K562 (cell line): ENCODE measurements at regions not wholly inside any gene's neighbourhood (a gene's known extent, or its start where the extent isn't known, plus 50 kb on each side); places are given as distances from the start of the nearest gene placed in this dataset.

Source experiments
- ATAC-seq: fragments of 200-7000 bp; cut with Tn5 transposase; 3 replicates; pipeline ENCODE4 v1.9.1; 2020; ENCODE audit warnings: moderate library complexity
- BruUV-seq: library from RNA; stranded (reverse); fragments of 400-500 nt; replicated peaks from 2 replicates; lab custom pipeline; 2021; lab: Mats Ljungman, UMichigan
- CTCF ChIA-PET: fragments of 300-600 bp; formaldehyde crosslinking; extraction: SDS; loops from one replicate; lab custom pipeline; 2021; ENCODE audit warnings: low intra/inter-chr PET ratio; lab: Yijun Ruan, JAX
- POLR2A ChIA-PET: fragments of 300-600, 350-650 bp; sonication (Branson Sonifier 250); formaldehyde crosslinking; extraction: SDS; loops from one replicate; lab custom pipeline; 2021; ENCODE audit warnings: antibody characterized with exemption, inconsistent platforms; lab: Yijun Ruan, JAX
- DNase-seq, 4 experiments: peaks; one replicate each; pipeline versions ENCODE4 v3.0.0 to v3.0.0-alpha.2; 2011 to 2018; ENCODE audit warnings: low spot score in 3 of 4, mixed read lengths in 3 of 4; ENCODE audit errors: extremely low read depth in 1 of 4
- FAIRE-seq: peaks from 2 replicates; lab custom pipeline; 2011; peaks lifted over from hg19 to GRCh38; lab: Jason Lieb, UNC
- H2AFZ ChIP-seq: 2 replicates; pipeline ENCODE4 v1.6.0; 2011; ENCODE audit warnings: low read depth, low read length, control low read depth, inconsistent platforms
- H3K27ac ChIP-seq: fragments of 200-600 bp; 3 replicates; pipeline ENCODE4 v1.8.0; 2011; ENCODE audit warnings: low read depth, mild to moderate bottlenecking, control low read depth, inconsistent platforms, low read length, moderate library complexity, mixed read lengths; ENCODE audit errors: extremely low read depth
- H3K27me3 ChIP-seq, 2 experiments: fragments of 300-600 bp in 1 of 2; 2 replicates in 1 of 2; 3 replicates in 1 of 2; pipeline versions ENCODE4 v1.6.0 to v1.8.0; 2011; ENCODE audit warnings: inconsistent platforms in 2 of 2, low read length in 2 of 2, mild to moderate bottlenecking in 1 of 2, mixed read lengths in 1 of 2, moderate library complexity in 1 of 2; ENCODE audit not compliant: control insufficient read depth in 2 of 2, insufficient read depth in 2 of 2
- H3K36me3 ChIP-seq: fragments of 300-600 bp; 3 replicates; pipeline ENCODE4 v1.8.0; 2011; ENCODE audit warnings: mild to moderate bottlenecking, low read length, inconsistent platforms; ENCODE audit not compliant: control insufficient read depth, insufficient read depth
- H3K4me1 ChIP-seq, 2 experiments: fragments of 200-600 bp in 1 of 2; replicated peaks in 1 of 2; 2 replicates in 1 of 2; 3 replicates in 1 of 2; pipeline versions ENCODE4 v1.5.1 to v1.8.0; 2011; ENCODE audit warnings: inconsistent platforms in 2 of 2, low read length in 2 of 2, mild to moderate bottlenecking in 1 of 2, mixed read lengths in 1 of 2, moderate library complexity in 1 of 2; ENCODE audit not compliant: control insufficient read depth in 2 of 2, insufficient read depth in 2 of 2
- H3K4me2 ChIP-seq: 2 replicates; pipeline ENCODE4 v1.6.1; 2011; ENCODE audit warnings: low read length, control low read depth, inconsistent platforms, mixed read lengths; ENCODE audit not compliant: insufficient read depth
- H3K4me3 ChIP-seq: fragments of 200-600 bp; sonication (generic), shearing (Covaris generic); 2 replicates; pipeline ENCODE4 v1.5.1; 2016; ENCODE audit warnings: control low read depth, inconsistent platforms
- H3K79me2 ChIP-seq: fragments of 200-600 bp; 3 replicates; pipeline ENCODE4 v1.8.0; 2011; ENCODE audit warnings: low read length, inconsistent platforms; ENCODE audit not compliant: control insufficient read depth, insufficient read depth
- H3K9ac ChIP-seq, 2 experiments: 2 replicates each; pipeline versions ENCODE4 v1.6.0 to v1.6.1; 2011; ENCODE audit warnings: low read depth in 2 of 2, low read length in 2 of 2, control low read depth in 1 of 2, inconsistent platforms in 1 of 2, mild to moderate bottlenecking in 1 of 2, mixed read lengths in 1 of 2; ENCODE audit not compliant: insufficient read depth in 1 of 2
- H3K9me1 ChIP-seq: one replicate; pipeline ENCODE4 v1.6.0; 2011; ENCODE audit warnings: inconsistent platforms, mild to moderate bottlenecking, low read length, moderate library complexity; ENCODE audit not compliant: control insufficient read depth, insufficient read depth
- H3K9me3 ChIP-seq: replicated peaks from 2 replicates; pipeline ENCODE4 v1.5.1; 2011; ENCODE audit warnings: low read depth, low read length, inconsistent platforms; ENCODE audit not compliant: control insufficient read depth, insufficient read depth
- H4K20me1 ChIP-seq: replicated peaks from 2 replicates; pipeline ENCODE4 v1.6.1; 2011; ENCODE audit warnings: low read length, inconsistent platforms, mixed read lengths; ENCODE audit not compliant: control insufficient read depth, insufficient read depth
- ILK ChIP-seq: fragments of 450-650 bp; IDR thresholded peaks from 2 replicates; pipeline ENCODE4 v1.6.1; 2016; ENCODE audit warnings: missing genetic modification characterization, low read depth, mild to moderate bottlenecking, missing compliant biosample characterization, moderate library complexity, borderline replicate concordance
- MGA ChIP-seq: fragments of 450-650 bp; IDR thresholded peaks from 2 replicates; pipeline ENCODE4 v1.6.1; 2016; ENCODE audit warnings: mild to moderate bottlenecking, moderate library complexity
- RBM34 ChIP-seq: fragments of 200-400 bp; formaldehyde crosslinking; IDR thresholded peaks from 2 replicates; pipeline ENCODE4 v1.6.1; 2018; ENCODE audit warnings: low read length, borderline replicate concordance; ENCODE audit not compliant: insufficient read depth
- USF1 ChIP-seq: sonication (generic); formaldehyde crosslinking; IDR thresholded peaks from 2 replicates; pipeline ENCODE4 v1.9.0; 2022; ENCODE audit warnings: mild to moderate bottlenecking, missing genetic modification reagents
- WGBS: fragments of 100-300 bp; shearing (Covaris generic); methylation state at CpG from one replicate; pipeline ENCODE4 v1.1.6; 2016; ENCODE audit warnings: low coverage, mixed read lengths; ENCODE audit not compliant: insufficient coverage; ENCODE audit errors: missing lambda C conversion rate; 5-methylcytosine and 5-hydroxymethylcytosine counted together
- in situ Hi-C: fragments of 300-500 bp; cut with MboI; formaldehyde crosslinking; loops from 4 replicates; pipeline ENCODE4 v1.15.0; 2018; ENCODE audit warnings: inconsistent platforms, mixed read lengths
- intact Hi-C: fragments of 100-400 bp; cut with micrococcal nuclease; formaldehyde crosslinking; loops from 2 replicates; pipeline ENCODE4 v1.14.2; 2022
- TF ChIP-seq, protein P1 (sequence below): fragments of 450-650 bp; IDR thresholded peaks from 2 replicates; pipeline ENCODE4 v1.6.1; 2016; ENCODE audit warnings: mild to moderate bottlenecking
- TF ChIP-seq, protein P2 (sequence below): fragments of 450-650 bp; formaldehyde crosslinking; IDR thresholded peaks from 2 replicates; pipeline ENCODE4 v1.4.0; 2022; ENCODE audit warnings: missing genetic modification characterization

DNA sequence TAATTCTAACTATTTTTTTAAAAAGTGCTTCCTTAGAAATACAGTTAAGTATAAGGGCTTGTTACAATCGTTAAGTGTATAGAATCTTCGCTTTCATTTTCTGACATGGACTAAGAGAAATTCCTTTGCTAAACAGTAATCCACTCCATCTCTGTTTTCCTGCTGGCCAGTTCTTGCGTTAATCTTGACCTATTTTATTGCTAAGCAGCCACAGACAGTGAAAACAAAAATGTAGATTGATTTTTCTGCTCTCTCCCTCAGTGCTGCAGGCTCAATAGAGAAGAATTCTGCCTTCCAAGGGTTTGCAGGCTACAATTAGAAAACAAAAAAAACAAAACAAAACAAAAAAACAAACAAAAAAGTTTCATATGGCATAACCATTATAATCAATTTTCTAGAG is 310.4 kb upstream of the ADARB2 start:
- H3K4me2 ChIP-seq = no peak overlapping the region
- H3K9me1 ChIP-seq = no peaks in the 10 kb centered on the region
- ChIA-PET POLR2A (no interaction called here), CTCF (no interaction called here)
- ATAC-seq = no peak
- H3K27me3 ChIP-seq = peaks cover 0 to 4% of the 10 kb centered on the region in 2 experiments; a peak in 1 of 5 replicates
- H4K20me1 ChIP-seq = no peaks in the 10 kb centered on the region
- intact Hi-C loops = no loop called here
- no peak for FAIRE-seq
- no peak overlapping the region for H3K27ac ChIP-seq
- H2AFZ ChIP-seq = no peak overlapping the region
- no peak overlapping the region for H3K9ac ChIP-seq
- no peaks in the 10 kb centered on the region for H3K4me1 ChIP-seq
- no peaks in the 10 kb centered on the region for H3K36me3 ChIP-seq
- H3K4me3 ChIP-seq = no peak overlapping the region
- no TSS peak for BruUV-seq
- DNase-seq = no peak
- in situ Hi-C loops = no loop called here
- 3% methylated on average over 3 of the region's 3 CpGs for WGBS
- no peaks in the 10 kb centered on the region for H3K9me3 ChIP-seq
- no peaks in the 10 kb centered on the region for H3K79me2 ChIP-seq
- TF ChIP-seq RBM34 = no peak
- no peak for TF ChIP-seq USF1 (CRISPR knock-in tag)
- TF ChIP-seq, protein P1, sequence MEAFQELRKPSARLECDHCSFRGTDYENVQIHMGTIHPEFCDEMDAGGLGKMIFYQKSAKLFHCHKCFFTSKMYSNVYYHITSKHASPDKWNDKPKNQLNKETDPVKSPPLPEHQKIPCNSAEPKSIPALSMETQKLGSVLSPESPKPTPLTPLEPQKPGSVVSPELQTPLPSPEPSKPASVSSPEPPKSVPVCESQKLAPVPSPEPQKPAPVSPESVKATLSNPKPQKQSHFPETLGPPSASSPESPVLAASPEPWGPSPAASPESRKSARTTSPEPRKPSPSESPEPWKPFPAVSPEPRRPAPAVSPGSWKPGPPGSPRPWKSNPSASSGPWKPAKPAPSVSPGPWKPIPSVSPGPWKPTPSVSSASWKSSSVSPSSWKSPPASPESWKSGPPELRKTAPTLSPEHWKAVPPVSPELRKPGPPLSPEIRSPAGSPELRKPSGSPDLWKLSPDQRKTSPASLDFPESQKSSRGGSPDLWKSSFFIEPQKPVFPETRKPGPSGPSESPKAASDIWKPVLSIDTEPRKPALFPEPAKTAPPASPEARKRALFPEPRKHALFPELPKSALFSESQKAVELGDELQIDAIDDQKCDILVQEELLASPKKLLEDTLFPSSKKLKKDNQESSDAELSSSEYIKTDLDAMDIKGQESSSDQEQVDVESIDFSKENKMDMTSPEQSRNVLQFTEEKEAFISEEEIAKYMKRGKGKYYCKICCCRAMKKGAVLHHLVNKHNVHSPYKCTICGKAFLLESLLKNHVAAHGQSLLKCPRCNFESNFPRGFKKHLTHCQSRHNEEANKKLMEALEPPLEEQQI = no peak
- no peak for TF ChIP-seq ILK (tag)
- TF ChIP-seq MGA = no peak
- TF ChIP-seq, protein P2, sequence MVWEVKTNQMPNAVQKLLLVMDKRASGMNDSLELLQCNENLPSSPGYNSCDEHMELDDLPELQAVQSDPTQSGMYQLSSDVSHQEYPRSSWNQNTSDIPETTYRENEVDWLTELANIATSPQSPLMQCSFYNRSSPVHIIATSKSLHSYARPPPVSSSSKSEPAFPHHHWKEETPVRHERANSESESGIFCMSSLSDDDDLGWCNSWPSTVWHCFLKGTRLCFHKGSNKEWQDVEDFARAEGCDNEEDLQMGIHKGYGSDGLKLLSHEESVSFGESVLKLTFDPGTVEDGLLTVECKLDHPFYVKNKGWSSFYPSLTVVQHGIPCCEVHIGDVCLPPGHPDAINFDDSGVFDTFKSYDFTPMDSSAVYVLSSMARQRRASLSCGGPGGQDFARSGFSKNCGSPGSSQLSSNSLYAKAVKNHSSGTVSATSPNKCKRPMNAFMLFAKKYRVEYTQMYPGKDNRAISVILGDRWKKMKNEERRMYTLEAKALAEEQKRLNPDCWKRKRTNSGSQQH = no peak
